ENCODE measurements at regions not wholly inside any gene's neighbourhood (a gene's known extent, or its start where the extent isn't known, plus 50 kb on each side); places are given as distances from the start of the nearest gene placed in this dataset.
A peak's percentile ranks its signal among the peaks of the same experiment; 100 is the strongest.
"Not testable (repeated sequence)": the region's sequence is repeated elsewhere in the genome, so short reads cannot be mapped to it uniquely, and the experiment has no call there.

DNA sequence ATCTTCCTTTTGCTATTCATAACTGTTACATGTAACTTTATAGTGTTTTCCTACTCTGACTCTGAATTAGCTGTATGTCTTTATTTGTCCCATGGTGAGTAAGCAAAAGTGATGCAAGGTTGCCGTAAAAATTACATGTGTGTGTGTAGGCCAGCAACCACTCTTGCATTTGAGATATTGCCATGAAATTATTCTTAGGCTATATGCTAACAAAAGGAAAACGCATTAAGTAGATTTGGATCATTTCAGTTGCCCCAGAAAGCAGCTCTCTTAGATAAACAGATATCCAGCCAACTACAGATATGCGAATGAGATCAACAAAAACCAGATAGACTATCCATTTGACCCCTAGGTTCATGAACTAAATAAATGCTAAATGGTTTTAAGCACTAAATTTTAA, 73.6 kb downstream of the CYLC2 start:
- no peak for DNase-seq

DNA sequence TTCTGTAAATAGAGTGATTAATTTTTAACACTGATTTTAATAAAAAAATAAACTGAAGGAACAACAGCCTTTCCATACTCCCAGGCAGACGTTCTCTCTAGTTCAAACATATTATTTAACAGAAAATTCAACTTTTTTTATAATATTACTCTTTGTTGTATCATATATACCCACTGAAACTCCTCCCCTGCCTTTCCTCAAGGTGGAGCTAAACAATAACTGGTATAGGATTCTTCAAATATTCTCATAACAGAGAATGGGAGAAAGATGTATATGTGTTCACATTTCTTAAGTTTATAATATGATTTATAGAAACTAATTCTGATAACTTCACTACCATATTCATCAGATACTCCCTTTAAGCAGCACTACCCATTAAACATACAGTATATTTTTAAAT, 83.4 kb downstream of the CYLC2 start:
- no peak for DNase-seq

DNA sequence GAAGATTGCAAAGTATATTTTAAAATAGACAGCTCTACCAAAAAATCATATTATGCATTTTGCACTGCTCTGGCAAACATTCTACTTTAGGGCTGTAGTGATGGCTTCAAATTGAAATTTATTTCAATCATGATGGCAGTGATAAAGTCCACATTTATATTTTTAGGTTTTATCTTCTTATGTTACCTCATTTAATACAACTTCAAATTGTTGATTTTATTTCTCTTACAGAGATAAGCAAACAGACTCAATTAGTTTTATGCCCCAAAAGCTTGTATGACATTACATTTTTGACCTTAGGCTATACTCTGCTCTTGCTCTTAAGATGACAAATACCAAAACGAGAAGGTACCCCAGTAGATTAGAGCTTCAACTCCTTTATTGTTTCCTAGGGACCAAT, 87.4 kb downstream of the CYLC2 start:
- DNase-seq, result no peak

DNA sequence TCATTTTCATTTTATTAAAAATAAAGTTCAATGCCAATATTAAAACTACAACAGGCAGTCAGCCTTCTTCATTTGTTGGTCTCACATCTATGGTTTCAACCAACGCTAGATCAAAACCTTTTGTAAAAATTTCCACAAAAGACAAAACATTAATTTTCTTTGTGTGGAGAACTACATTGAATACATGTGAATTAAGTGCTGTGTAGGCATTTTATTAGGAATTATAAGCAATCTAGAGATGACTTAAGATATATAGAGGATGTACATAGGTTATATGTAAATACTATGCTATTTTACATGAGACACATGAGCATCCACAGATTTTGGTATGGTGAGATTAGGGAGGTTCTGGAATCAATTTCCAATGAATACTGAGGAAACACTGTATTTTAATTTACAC, 94.2 kb downstream of the CYLC2 start:
- DNase-seq, result no peak

DNA sequence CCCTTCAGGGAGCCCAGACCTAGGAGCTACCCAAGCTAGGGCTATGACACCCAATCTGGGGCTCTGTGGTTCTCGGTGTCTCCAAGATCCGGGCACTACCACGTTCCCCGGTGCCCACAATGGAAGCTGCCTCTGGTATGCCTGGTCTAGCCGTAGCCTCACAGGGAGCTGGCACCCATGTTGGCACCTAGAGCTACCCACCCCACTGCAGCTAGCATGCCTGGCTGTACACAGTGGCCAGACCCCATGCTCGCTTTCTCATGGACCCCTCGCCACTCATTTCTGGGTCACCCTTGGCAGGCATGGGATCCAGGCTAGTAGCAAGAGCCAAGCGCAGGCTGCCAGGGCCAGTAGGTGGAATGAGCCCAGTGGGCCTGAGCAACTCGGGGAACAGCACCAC, 109.0 kb downstream of the CYLC2 start:
- DNase-seq, result no peak

DNA sequence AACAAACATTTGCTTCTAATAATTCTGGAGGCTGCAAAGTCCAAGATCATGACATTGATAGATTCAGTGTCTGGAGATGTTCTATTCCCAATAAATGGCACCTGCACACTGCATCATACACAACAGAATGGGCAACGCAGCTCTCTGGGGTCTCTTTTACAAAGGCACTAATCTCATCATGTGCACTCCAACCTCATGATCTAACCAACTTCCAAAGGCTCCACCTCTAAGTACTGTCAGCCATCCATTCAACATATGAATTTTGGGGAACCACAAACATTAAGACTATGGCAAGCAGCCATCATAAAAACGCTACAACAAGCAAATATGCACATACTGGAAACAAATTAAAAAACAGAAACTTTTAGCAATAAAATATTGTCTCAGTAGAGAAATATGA, 121.1 kb downstream of the CYLC2 start:
- DNase-seq, result peak; percentile 20

DNA sequence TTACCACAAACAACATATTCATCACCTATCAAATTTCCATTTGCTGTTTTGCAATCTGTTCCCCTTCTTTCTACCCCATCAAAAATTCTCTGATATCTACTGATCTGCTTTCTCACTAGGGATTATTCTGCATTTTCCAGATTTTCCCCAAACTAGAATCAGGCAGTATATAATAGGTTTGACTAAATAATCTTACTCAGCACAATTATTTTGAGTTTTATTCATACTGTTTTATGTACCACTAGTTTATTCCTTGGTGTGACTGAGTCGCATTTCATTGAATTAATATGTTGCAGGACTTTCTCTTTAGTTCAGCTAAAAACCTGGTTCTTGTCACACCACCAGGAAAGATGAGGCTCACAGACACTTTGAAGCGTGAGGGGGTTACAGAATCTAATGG, 131.4 kb downstream of the CYLC2 start:
- no peak for DNase-seq

DNA sequence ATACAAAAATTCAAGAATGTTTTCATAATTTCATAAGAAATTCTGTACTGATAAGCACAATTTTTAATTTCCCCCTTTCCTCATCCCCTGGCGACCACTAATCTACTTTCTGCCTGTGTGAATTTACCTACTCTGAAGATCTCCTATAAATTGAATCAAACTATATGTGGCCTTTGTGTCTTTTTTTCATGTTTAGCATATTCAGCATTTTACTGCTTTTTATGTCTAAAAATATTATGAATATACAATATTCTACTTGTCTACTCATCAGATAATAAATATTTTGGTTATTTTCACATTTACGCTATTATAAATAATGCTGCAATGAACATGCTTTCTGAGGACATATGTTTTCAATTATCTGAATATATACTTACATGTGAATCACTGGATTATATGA, 144.8 kb downstream of the CYLC2 start:
- DNase-seq, result no peak

DNA sequence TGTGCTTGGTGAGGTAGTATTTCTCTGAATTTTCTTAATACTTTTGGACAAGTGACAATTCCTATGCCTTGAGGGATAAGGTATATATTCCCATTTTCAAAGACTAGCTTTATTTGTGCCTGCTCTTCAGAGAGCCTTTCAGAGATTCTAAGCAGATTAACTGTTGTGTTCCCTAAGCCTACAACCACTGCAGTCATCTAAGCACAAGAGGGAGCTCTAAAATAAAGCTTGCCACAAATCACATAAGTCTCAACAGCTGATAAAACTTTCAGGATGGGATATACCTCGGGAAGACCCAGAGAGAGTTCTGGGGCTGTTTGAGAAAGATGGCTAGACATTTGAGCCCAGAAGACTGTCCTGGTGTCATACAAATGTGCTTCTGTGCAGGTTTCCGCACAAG, 157.3 kb downstream of the CYLC2 start:
- DNase-seq, result no peak

DNA sequence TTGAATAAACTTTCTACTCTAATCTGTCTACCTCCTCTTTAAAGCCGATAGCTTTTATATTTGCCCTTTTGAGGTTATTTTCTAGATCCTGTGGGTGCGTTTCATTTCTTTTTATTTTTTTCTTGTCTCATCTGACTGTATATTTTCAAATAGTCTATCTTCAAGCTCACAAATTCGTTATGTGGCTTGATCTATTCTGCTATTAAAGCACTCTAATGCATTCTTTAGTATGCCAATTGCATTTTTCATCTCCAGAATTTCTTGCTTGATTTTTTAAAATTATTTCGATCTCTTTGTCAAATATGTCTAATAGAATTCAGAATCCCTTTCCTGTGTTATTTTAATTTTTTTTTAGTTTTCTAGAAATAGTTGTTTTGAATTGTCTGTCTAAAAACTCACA, 172.4 kb downstream of the CYLC2 start:
- no peak for DNase-seq

DNA sequence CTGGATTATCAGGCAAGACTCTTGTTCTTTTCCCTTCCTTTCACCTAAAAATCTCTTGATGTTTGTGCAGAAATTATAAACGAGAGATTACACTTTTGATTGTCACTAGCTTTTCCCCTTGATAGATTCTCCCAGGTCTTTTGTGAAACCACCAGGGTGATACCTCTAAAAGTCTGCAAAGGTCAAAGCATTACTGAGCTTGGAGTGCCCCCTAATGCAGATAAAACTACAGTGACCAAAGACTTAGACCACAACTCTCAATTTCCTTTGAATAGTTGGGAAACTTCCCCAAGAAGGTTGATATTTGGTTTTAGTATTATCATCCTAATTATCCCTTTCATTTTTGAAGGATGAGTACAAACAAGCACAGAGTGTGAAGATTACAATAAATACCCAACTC, 173.1 kb downstream of the CYLC2 start:
- no peak for DNase-seq

DNA sequence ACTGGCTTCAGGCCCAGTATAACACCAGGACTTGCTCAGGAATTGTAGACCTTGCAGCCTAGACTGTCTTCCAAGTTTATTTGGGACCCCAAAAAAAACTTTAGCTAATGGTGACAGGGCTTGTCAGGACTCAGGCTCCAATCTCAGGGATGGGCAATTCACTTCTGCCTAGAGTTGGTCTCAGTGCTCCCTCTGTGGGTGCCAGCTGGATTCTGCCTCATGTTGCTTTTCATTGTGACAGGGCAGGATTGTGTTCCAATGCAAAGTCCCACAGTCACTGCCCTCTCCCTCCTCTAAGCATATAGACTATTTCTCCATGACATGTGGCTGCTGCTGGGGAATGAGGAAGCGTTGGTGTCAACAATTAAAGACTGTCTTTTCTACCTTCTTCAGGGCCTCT, 174.7 kb downstream of the CYLC2 start:
- no peak for DNase-seq

DNA sequence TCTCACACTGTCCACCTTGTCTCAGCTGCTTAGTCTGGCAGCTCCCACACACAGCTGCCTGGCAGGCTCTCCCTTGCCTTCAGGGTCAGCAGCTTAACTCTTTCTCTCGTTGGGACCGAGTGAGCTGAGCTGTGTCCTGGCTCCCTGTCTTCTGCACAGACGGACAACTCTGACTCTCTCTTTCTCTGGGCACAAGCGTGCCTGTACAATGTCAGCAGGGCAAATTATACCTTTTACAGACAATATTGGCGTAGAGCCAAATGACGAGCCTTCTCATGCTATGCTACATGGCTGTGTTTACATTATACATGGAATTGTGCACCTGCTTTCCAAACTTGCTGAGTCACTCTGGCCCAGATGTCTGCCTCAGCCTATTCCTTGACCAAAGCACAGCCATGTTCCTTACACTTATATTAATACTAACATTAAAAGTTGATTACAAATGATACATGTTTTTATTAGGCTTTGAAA, 188.6 kb downstream of the CYLC2 start:
- peak; percentile 63 for DNase-seq

DNA sequence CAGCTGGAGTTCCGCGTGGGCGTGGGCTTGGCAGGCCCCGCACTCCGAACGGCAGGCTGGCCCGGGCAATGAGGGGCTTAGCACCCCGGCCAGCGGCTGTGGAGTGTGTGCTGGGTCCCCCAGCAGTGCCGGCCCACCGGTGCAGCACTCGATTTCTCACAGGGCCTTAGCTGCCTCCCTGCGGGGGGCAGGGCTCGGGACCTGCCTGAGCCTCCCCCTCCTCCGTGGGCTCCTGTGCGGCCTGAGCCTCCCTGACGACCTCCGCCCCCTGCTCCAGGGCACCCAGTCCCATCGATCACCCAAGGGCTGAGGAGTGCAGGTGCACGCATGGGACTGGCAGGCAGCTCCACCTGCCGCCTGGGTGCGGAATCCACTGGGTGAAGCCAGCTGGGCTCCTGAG, 191.8 kb downstream of the CYLC2 start:
- no peak for DNase-seq

DNA sequence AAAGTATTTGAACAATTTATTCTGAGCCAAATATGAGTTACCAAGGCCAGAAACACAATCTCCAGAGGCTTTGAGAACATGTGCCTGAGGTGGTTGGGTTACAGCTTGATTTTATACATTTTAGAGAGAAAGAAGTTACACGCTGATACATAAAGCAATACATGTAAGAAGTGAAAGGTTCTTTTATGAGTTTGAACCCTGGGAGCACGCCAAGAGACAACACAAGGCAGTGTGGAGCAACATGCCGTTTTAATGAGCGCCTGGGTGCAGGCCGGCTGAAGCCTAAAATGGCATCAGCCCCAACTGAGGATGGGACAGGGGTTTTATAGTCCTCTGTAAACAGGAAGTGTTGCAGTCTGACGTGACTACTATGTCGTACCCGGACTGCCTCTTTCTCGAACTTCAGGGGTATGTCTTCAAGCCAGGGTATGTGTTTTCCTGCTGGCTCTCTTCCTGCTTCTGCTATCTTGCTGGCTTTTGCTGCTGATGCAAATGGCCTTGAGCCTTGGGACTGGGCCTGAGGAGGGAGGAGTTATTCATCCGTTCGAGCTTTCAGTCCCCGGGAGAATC, 193.7 kb downstream of the CYLC2 start:
- DNase-seq, result peak; percentile 19

DNA sequence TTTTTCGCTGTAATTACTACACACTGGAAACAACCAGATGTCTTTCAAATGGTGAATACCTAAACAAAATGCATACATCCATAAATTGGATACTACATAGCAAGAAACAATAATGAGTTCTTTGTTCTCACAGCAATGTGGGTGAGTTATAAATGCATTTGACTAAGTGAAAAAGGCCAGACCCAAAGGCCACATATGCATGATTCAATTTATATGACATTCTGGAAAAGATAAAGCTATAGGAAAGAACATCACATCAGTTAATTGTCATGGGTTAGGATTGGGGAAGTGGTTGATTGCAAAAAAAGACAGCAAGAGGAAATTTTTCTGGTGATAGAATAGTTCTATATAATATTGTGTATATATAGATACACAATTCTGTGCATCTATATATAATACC, 198.9 kb downstream of the CYLC2 start:
- DNase-seq, result no peak

DNA sequence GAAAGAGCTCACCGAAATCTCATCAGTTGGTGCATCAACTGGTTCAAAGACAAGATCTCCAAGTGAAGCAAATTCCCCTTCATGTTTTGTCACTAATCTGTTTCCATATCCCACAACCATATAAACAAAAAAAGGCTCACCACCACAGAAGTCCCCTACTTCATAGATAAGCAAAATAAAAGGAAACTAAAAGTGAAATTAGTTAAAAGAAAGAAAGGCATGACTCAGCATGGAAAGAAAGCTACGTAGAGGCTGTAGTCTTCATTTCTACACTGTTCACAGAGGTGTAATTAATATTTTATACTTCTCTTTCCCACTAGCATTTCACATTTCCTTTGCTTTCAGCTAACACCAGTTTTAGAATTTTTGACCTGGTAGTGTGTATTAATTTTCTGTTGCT, 208.0 kb downstream of the CYLC2 start:
- DNase-seq, result no peak

DNA sequence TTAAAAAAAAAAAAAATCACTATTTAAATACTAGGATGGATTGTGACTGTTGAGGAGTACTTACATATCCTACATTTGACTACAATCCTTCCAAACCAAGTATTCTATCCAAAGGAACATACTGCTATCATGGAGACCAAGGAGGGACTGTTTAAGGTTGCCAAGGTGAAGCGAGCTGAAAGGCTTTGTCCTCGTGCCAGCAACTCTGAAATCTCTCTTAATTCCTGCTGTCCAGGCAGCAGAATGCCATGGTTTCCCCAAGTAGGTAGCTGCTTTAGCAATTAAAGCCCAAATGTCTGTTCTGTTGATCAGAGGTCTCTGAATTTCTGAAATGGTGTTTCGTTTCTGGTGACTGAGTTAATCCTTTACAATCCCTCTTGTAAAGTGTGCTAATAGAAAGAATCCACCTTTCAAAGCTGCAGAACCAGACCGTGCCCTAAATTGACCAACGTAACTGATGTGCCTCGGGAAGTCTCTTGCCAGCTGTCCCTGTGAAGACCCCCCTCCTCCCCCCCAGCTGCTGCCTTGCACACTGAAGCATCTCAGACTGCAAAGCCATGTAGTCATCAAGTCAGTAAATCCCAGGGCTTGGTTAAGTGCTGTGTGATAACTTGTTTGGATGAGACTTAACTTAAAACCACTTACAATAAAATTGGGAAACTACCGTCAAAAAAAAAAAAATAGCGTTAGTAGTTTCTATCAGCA, 210.9 kb downstream of the CYLC2 start:
- not testable (repeated sequence) for DNase-seq

DNA sequence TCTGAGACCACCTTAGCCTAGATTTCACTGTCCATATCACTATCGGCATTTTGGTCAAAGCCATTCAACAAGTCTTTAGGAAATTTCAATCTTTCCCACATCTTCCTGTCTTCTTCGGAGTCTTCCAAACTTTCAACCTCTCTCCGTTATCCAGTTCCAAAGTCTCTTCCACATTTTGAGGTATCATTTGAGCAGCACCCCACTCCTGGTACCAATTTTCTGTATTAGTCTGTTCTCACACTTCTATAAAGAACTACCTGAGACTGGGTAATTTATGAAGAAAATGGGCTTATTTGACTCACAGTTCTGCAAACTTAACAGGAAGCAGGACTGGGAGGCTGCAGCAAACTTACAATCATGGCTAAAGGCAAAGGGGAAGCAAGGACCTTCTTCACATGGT, 215.5 kb downstream of the CYLC2 start:
- no peak for DNase-seq

DNA sequence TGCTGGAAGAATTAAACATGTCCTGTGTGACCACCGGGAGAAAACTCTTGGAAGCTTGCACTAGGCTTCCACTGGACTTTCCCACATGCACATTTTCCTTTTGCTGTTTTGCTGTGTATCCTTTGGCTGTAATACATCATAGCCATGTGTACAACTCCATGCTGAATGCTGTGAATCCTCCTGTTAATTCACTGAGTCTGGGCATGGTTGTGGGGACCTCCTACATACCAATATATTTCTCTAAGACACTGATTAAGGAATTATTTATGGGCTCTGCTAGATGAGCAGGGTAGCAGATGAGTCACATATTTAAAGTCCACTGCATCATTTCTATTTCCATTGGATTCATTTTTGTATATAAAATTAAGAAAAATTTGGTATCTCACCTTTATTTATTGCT, 220.1 kb downstream of the CYLC2 start:
- no peak for DNase-seq

DNA sequence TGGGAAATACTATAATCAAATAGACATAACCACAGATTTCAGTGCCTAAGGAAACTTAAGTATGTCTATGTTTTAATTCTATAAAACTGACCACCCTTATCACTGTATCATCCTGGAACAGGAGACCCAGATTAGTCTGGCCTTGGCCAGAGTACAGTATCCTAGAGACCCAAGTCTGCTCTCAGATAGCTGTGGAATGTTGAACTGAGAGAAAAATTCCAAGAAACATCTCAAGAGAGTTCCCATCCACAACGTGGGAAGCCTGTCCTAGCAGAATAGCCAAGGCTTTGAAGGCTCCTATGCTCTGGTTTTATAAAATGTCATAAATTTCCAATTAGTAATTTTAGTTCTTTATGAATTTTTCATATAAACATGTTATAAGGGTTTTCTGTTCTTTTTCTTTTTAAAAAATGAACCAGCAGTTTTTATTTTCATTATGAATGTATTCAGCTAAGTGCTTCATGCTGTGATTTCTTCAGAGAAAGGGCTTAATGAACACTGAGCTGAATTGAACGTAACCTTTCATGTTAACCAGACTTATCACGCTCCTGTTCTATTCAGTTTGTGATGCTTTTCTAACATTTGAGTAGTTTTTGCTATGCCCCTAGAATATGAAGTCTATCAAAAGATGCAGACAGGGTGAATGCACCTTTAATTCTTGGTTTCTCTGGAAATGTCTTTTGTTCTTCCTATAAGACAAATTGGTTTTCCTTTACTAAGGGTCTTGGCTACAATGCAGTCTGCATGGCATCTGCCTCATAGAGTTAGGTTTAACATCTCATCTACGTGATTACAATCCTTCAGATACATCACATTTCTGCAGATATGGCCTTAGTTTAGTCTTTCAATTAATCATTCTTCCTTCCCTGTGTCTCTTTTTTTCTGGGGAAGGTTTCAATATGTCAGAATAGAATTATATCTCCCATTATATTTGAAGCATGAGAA, 230.8 kb downstream of the CYLC2 start:
- no peak for DNase-seq

DNA sequence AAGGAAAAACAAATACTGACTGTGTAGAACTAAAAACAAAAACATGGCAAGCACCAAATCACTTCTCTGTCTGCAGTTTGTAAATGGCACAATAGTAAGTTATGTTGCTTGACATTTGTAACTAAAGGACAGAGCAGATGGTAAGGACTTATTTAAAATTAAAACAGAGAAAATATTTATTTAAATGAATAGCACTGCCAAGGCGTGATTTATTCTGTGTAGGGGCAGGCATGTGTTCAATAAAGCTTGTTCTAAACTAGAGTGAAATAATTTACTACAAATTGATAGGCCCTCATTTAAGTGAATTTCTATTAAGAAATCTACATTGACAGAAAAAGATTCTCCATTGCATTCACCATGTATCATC, 231.5 kb downstream of the CYLC2 start:
- DNase-seq, result no peak

DNA sequence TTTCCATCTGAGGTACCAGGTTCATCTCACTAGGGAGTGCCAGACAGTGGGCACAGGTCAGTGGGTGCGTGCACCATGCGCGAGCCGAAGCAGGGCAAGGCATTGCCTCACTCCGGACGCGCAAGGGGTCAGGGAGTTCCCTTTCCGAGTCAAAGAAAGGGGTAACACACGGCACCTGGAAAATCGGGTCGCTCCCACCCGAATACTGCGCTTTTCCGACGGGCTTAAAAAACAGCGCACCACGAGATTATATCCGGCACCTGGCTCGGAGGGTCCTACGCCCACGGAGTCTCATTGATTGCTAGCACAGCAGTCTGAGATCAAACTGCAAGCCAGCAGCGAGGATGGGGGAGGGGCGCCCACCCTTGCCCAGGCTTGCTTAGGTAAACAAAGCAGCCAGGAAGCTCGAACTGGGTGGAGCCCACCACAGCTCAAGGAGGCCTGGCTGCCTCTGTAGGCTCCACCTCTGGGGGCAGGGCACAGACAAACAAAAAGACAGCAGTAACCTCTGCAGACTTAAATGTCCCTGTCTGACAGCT, 242.5 kb downstream of the CYLC2 start:
- not testable (repeated sequence) for DNase-seq

DNA sequence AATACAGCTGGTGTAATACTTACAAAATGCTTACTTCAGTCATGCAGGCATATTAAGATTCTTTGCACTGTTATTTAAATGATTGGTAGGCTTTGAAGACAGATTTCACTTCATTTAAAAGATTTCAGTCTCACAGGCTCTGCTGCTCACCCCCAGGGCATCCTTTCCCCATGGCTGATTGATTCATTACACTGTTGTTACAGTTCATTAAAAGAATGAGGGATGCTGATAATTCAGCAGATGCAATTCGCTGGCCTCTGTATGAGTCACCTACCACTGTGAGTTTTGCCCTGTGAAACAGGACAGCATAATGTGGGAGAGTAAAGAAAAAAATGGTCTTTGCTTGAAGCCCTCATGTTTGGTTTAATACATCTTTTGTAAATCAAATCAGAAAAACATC, 246.9 kb downstream of the CYLC2 start:
- DNase-seq, result no peak
